Activated CD4-positive, alpha-beta T cell treated with anti-CD3 and anti-CD28 coated beads, Interleukin-2, amount 50 U/mL, for 1 hour (primary cell): ENCODE measurements at regions not wholly inside any gene's neighbourhood (a gene's known extent, or its start where the extent isn't known, plus 50 kb on each side); places are given as distances from the start of the nearest gene placed in this dataset.
"Not testable (repeated sequence)": the region's sequence is repeated elsewhere in the genome, so short reads cannot be mapped to it uniquely, and the experiment has no call there.

ENCODE experiments used
- DNase-seq: peaks from one replicate; pipeline ENCODE4 v3.0.0-alpha.2; 2020

DNA sequence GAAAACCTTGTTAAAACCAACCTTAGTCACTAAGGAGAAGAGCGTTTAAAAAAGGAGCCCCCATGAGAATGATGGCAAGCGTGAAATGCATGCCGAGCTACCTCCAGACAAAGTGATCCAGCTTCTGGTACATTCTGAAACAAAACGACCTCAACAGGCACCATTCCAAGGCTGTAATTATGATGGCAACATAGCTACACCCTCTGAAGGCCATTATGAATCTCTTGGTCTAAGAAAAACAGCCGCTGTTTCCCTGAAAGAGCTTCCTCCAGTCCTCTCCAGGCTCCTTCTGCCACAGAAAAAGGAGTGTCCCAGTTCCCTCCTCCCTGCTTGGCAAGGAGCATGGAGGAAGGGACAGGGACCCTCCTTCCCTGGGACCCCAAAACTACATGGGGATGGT is 50.0 kb upstream of the ABLIM1 start:
- DNase-seq = no peak

GRCh38 chr10:114708717-114709335 is 50.8 kb upstream of the ABLIM1 start:
- no peak for DNase-seq

- no peak for DNase-seq
Measured at GRCh38 chr10:114709984-114710383, 51.9 kb upstream of the ABLIM1 start.

GRCh38 chr10:114711176-114711868 is 53.2 kb upstream of the ABLIM1 start:
- no peak for DNase-seq

GRCh38 chr10:114711869-114712250 is 53.8 kb upstream of the ABLIM1 start:
- no peak for DNase-seq

GRCh38 chr10:114713525-114714090 is 55.5 kb upstream of the ABLIM1 start:
- DNase-seq = no peak

DNA sequence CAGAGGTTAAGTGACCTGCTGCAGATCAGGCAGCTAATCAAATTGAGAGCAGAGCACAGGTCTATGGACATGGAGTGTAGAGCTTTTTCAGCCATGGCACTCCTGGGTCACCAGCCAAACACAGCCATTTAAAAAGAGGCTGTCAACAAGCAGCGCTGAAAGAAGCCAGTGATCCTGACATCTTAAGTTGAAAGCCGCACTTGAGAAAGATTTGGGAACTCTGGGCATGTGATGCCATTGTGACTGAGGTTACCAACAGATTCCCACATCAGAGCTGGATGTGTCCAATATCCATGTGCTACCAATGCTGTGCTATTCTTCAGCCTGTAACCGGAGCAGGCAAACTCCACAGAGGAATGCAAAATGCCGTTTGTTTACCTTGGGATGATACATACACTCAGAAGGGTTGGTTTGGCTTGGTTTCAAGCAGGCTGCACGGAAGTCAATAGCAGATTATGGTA is 56.2 kb upstream of the ABLIM1 start:
- no peak for DNase-seq

DNA sequence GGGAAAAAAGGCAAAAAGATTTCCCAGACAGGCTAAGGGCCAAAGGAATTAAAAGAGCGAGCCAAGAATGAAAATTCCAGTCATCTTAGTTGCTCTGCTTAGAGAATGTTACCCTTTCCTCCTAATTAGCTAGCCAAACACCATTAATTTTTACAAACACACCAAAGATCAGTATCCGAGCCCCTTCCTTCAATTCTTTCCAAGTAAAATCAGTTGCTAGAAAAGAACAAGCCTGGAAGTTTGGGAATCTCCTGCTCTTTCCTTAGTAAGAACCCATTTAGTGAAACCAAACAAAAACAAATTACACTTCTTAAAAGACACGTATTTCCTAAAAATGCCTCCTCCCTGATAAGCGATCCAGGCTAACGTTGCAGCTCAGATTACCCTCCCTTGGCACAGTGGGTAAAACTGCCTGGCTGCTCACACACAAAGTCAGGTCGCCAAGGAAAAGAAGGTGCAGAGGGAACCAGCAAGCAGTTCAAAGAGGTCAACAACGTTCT is 57.1 kb upstream of the ABLIM1 start:
- no peak for DNase-seq

- no peak for DNase-seq
Measured at GRCh38 chr10:114716811-114717404, 58.8 kb upstream of the ABLIM1 start.

DNA sequence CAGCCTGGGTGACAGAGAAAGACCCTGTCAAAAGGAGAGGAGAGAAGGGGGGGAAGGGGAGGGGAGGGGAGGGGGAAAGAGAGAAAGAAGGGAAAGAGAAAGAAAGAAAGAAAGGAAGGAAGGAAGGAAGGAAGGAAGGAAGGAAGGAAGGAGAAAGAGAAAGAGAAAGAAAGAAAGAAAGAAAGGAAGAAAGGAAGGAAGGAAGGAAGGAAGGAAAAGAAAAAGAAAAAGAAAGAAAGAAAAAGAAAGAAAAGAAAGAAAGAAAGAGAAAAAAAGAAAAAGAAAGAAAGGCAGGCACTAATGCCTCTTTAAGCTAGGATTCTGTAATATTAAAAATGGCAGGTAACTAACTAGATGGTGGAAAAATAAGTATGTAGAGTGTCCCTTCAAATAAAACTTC is 59.8 kb upstream of the ABLIM1 start:
- not testable (repeated sequence) for DNase-seq

DNA sequence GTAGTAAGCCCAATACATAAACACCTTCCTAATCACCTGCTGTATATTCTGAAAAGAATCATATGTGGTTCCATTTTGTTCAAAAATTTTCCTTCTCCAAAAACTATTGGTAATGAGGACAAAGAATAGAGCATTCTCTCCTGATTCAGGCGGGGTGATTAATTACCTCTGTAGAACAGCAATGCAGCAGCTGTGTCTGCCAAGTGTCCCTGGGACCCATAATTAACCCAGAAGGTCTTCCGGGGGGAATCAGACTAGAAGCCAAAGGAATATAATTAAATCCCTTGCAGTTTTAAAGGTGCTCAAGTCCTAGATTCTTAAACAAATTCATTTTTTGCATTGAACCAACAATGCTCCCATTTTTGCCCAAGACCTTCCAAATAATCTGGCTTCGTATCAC is 60.3 kb upstream of the ABLIM1 start:
- no peak for DNase-seq

GRCh38 chr10:114719311-114719710 is 61.2 kb upstream of the ABLIM1 start:
- DNase-seq = no peak

DNA sequence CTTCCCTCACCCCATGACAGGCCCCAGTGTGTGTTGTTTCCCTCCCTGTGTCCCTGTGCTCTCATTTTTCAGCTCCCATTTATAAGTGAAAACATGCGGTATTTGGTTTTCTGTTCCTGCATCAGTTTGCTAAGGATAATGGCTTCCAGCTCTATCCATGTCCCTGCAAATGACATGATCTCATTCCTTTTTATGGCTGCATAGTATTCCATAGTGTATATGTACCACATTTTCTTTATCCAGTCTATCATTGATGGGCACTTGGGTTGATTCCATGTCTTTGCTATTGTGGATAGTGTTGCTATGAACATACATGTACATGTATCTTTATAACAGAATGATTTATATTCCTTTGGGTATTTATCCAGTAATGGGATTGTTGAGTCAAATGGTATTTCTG is 61.9 kb upstream of the ABLIM1 start:
- not testable (repeated sequence) for DNase-seq

- DNase-seq = no peak
Measured at GRCh38 chr10:114720685-114721278, 62.7 kb upstream of the ABLIM1 start.

DNA sequence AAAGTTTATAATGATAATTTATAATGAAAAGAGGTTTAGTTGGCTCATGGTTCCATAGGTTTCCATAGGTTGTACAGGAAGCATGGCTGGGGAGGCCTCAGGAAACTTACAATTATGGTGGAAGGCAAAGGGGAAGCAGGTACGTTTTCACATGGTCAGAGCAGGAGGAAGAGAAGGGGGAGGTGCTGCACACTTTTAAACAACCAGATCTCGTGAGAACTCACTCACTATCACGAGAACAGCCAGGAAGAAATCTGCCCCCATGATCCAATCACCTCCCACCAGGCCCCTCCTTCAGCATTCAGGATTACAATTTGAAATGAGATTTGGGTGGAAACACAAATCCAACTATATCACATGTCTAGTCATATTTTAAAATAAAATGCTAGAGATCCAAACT is 64.1 kb upstream of the ABLIM1 start:
- DNase-seq = not testable (repeated sequence)

DNA sequence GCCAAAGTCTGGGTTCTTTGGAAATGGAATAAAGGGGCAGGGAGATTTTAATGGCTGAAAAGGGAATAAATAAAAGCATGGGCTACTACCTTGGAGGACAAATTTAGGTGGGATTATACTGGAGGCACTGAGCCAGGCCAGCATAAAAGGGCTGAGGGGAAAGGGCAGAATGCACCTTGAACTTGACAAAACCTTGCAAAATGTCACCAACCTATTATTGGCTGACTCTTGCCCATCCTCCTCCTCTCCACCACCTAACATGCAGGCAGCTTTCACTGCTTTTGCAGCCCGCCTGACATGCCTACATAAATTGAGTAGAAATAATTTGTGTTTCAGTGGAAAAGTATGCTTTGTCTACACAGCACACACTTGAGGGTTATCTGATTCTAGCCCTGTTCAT is 65.3 kb upstream of the ABLIM1 start:
- no peak for DNase-seq

- DNase-seq = no peak
Measured at GRCh38 chr10:114723991-114724715, 66.1 kb upstream of the ABLIM1 start.

- no peak for DNase-seq
Measured at GRCh38 chr10:114724716-114725106, 66.6 kb upstream of the ABLIM1 start.

DNA sequence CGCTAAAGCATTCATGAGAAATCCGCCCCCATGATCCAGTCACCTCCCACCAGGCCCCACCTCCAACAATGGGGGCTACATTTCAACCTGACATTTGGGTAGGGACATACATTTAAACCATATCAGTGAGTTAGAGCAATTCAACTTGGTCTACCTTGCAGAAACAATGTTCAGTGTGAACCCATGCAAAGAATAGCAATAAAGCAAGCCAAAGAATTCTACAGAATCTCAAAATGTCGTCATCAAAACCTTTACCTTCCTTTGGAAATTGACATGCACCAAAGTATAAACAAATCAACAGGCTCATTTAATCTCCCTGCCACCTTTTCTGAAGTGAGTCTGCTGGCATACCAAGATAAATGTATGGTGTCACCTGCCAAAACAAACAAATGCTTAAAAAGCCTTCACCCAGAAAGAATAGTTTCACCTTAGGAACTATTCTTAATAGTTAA is 68.8 kb upstream of the ABLIM1 start:
- DNase-seq = no peak

- no peak for DNase-seq
Measured at GRCh38 chr10:114728325-114728724, 70.2 kb upstream of the ABLIM1 start.

- no peak for DNase-seq
Measured at GRCh38 chr10:114729103-114729659, 71.1 kb upstream of the ABLIM1 start.

DNA sequence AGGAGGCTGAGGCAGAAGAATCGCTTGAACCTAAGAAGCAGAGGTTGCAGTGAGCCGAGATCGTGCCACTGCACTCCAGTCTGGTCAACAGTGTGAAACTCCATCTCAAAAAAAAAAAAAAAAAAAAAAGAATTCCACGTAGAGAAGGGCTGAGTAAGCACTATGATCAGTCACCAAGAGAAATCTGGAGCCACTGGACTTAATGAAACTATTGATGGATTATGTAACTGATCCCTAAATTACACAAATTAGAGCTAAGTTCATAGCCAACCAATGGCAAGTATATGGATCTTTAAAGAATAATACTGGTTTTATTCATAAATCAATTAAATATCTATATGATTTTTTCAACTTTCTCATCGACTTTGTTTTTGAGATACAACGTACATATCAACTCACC is 72.2 kb upstream of the ABLIM1 start:
- DNase-seq = no peak
